BJ (cell line): ENCODE measurements at regions not wholly inside any gene's neighbourhood (a gene's known extent, or its start where the extent isn't known, plus 50 kb on each side); places are given as distances from the start of the nearest gene placed in this dataset.

Source experiments
- CTCF ChIA-PET: fragments of 350-600 bp; formaldehyde crosslinking; extraction: SDS; loops from one replicate; lab custom pipeline; 2021; ENCODE audit warnings: antibody characterized with exemption, inconsistent platforms; lab: Yijun Ruan, JAX
- POLR2A ChIA-PET: fragments of 300-600 bp; sonication (Branson Sonifier 250); formaldehyde crosslinking; extraction: SDS; loops from one replicate; lab custom pipeline; 2021; ENCODE audit warnings: antibody characterized with exemption; lab: Charles Lee
- DNase-seq: peaks from one replicate; pipeline ENCODE4 v3.0.0-alpha.2; 2011; ENCODE audit warnings: low read depth
- H3K27me3 ChIP-seq: 2 replicates; pipeline ENCODE4 v1.6.0; 2011; ENCODE audit warnings: low read length; ENCODE audit not compliant: control insufficient read depth, insufficient read depth
- H3K36me3 ChIP-seq: 2 replicates; pipeline ENCODE4 v1.5.1; 2011; ENCODE audit warnings: low read length; ENCODE audit not compliant: control insufficient read depth, insufficient read depth
- H3K4me3 ChIP-seq: 2 replicates; pipeline ENCODE4 v1.5.1; 2011; ENCODE audit warnings: low read depth, mild to moderate bottlenecking, control low read depth, low read length
- TF ChIP-seq, protein P1 (sequence below): IDR thresholded peaks from 2 replicates; pipeline ENCODE4 v1.5.1; 2011; ENCODE audit warnings: low read depth, mild to moderate bottlenecking, control low read depth, inconsistent platforms, low read length, moderate library complexity; ENCODE audit not compliant: insufficient read depth

DNA sequence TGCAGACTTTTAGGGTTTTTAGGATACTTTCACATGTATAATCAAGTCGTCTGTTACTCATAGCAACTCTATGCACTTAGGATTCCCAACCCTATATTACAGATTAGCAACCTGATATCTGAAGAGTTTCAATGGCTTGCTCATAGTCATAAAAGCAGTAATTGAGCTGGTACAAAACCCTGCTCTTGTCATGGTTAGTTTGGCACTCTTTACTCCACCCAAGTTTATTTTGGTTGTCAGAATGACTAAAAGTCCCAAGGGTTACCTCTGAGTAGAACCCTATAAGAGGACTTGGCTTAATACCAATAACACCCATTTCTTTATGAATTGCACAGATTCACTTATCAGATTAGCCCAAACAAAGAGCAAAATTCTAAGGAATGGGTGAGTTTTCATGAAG, 550.6 kb downstream of the SOX6 start:
- CTCF ChIA-PET = no interaction called here

DNA sequence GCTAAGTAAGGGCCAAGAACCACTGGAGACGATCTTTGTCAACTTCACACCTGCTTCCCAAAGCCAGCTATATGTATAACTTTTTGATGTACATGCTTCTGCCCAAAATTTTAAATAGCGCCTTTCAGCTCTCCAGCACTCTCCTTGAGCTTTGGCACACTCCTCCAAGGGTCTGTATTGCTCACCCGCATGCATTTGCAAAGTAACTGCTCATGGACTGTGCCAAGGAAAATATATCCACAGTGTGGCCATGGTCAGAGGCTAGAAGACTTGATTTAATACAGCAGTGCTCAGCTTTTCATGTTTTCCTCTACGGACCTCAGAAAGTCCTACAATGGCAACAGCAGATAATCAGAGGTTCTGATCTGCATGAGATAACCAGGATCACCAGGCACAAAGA, 550.1 kb downstream of the SOX6 start:
- TF ChIP-seq, protein P1, sequence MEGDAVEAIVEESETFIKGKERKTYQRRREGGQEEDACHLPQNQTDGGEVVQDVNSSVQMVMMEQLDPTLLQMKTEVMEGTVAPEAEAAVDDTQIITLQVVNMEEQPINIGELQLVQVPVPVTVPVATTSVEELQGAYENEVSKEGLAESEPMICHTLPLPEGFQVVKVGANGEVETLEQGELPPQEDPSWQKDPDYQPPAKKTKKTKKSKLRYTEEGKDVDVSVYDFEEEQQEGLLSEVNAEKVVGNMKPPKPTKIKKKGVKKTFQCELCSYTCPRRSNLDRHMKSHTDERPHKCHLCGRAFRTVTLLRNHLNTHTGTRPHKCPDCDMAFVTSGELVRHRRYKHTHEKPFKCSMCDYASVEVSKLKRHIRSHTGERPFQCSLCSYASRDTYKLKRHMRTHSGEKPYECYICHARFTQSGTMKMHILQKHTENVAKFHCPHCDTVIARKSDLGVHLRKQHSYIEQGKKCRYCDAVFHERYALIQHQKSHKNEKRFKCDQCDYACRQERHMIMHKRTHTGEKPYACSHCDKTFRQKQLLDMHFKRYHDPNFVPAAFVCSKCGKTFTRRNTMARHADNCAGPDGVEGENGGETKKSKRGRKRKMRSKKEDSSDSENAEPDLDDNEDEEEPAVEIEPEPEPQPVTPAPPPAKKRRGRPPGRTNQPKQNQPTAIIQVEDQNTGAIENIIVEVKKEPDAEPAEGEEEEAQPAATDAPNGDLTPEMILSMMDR = no peak
- Histone ChIP-seq H3K36me3 (no peaks in the 10 kb centered on the region), H3K4me3 (no peak overlapping the region), H3K27me3 (no peaks in the 10 kb centered on the region)
- ChIA-PET CTCF (no interaction called here), POLR2A (no interaction called here)
- DNase-seq = no peak

More for the DNA sequence above, 550.6 kb downstream of the SOX6 start:
- no peak overlapping the region for H3K4me3 ChIP-seq
- H3K36me3 ChIP-seq = no peaks in the 10 kb centered on the region
- no peaks in the 10 kb centered on the region for H3K27me3 ChIP-seq
- POLR2A ChIA-PET = no interaction called here
- no peak for DNase-seq
- TF ChIP-seq, protein P1 = no peak

DNA sequence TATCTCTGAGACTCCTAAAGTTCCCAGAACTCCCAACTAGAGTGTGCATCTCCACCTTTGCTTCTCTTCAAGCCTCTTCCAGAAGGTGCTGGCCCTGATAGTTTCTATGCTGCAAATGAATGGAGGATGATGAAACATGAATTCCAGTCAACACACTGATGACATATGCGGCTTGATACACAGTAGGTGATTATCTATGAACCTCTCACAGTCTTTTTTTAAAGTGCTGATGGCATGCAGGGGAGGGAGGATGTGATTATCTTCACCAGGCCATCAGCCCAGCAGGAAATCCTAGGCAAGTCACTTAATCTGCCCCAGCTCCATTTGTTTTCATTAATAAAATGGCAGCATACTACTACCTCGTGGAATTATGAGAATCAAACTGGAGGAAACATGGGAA, 548.5 kb downstream of the SOX6 start:
- Histone ChIP-seq H3K36me3 (no peaks in the 10 kb centered on the region), H3K27me3 (no peaks in the 10 kb centered on the region), H3K4me3 (no peak overlapping the region)
- TF ChIP-seq, protein P1 = no peak
- DNase-seq = no peak
- POLR2A ChIA-PET = no interaction called here
- CTCF ChIA-PET = interaction anchor here (0.7 to 1.0 kb wide), 2 partner anchors 799 to 807 kb away, joined by 3 read pairs; no protein-coding TSS in a partner anchor

DNA sequence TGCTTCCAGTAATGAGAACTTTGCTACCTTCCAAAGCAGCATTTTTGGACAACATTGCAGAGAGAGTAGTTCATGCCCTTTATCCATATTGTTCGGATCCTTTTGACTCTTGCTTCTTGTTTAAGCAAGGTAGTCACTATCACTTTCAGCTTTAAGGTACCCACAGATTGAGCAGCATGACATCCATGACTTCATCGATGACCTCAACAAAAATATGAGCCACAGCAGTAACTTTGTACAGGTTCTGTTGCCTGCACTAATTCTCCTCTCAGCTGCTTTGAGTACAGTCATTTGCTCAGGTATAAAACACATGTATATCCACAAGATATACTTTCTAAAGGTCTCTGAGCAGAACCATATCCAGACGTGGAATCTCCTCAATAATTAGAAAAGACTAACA, 546.3 kb downstream of the SOX6 start:
- H3K27me3 ChIP-seq = no peaks in the 10 kb centered on the region
- no peaks in the 10 kb centered on the region for H3K36me3 ChIP-seq
- ChIA-PET POLR2A (no interaction called here), CTCF (interaction anchor here (1.1 kb wide), 1 partner anchor 9 kb away, joined by 3 read pairs; no protein-coding TSS in a partner anchor)
- TF ChIP-seq, protein P1 = no peak
- H3K4me3 ChIP-seq = no peak overlapping the region
- DNase-seq = no peak

DNA sequence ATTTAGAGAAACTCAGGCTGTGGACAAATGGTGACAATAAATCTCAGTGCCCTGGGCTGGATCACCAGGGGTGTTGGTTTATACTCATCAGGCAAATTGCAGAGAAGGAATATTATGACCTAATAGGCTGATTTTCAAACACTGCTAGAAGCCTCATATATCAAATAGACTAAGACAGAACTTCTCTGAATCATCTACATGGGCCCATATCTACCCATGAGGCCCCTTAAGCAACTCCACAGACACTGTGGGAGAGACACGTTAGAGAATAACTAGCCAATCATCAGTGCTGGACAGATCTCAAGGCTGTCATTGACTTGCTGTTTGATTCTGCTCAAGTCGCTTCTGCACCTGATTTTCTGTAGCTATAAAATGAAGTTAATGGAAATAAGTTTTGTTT, 545.8 kb downstream of the SOX6 start:
- DNase-seq = no peak
- POLR2A ChIA-PET = no interaction called here
- CTCF ChIA-PET = interaction anchor here (1.1 kb wide), 1 partner anchor 9 kb away, joined by 3 read pairs; no protein-coding TSS in a partner anchor
- no peak overlapping the region for H3K4me3 ChIP-seq
- no peaks in the 10 kb centered on the region for H3K36me3 ChIP-seq
- no peaks in the 10 kb centered on the region for H3K27me3 ChIP-seq
- TF ChIP-seq, protein P1 = no peak
